Astrocyte of the cerebellum (primary cell): ENCODE measurements at regions not wholly inside any gene's neighbourhood (a gene's known extent, or its start where the extent isn't known, plus 50 kb on each side); places are given as distances from the start of the nearest gene placed in this dataset.

Experiments used
- DNase-seq: peaks from one replicate; pipeline ENCODE4 v3.0.0-alpha.2; 2011; ENCODE audit warnings: low read depth
- H3K4me3 ChIP-seq: 2 replicates; pipeline ENCODE4 v1.5.1; 2011; ENCODE audit warnings: mild to moderate bottlenecking, low read depth, low read length, moderate library complexity
- in situ Hi-C: cut with HindIII; loops from 2 replicates; pipeline ENCODE4 v1.10.0; 2017; ENCODE audit warnings: low sequenced_read_pairs
- TF ChIP-seq, protein P1 (sequence below): IDR thresholded peaks from 2 replicates; pipeline ENCODE4 v1.5.1; 2012; ENCODE audit warnings: low read length, low read depth, moderate library complexity, mild to moderate bottlenecking; ENCODE audit errors: missing control alignments

DNA sequence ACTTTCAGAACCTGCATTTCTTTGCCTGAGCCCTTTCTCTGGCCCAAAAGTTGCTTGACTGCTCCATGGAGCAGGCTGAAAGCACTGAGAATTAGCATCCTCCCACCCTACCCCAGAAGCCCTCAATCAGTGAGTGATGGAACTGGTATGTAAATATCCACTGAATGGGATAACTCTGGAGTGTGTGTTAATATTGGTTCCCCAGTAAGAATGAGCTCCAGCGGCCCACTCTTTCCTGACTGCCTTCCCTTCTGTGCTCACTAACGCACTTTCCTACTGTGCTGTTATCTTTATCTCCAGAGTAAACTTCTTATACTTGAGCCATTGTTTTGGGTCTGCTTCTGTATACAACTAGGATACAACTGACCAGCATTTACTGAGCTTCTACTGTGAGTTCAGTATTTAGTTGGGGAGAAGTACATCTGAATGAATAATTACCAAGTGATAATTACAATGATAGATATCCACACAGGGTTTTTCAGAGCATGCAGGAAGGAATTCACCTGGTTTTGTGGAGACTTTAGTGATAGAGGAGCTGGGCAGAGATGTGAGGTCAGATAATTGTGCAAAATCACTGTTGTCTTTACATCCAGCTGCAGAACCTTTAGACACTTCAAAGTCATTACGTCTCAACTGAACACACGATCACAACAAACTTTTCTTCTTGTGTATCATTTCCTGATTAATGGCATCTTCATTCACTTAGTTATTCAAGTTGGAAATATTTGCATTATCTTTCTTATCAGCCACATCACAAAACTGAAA lies 149.2 kb upstream of the BTG1 start:
- H3K4me3 ChIP-seq, result no peak overlapping the region
- in situ Hi-C loops, result no loop called here
- TF ChIP-seq, protein P1, sequence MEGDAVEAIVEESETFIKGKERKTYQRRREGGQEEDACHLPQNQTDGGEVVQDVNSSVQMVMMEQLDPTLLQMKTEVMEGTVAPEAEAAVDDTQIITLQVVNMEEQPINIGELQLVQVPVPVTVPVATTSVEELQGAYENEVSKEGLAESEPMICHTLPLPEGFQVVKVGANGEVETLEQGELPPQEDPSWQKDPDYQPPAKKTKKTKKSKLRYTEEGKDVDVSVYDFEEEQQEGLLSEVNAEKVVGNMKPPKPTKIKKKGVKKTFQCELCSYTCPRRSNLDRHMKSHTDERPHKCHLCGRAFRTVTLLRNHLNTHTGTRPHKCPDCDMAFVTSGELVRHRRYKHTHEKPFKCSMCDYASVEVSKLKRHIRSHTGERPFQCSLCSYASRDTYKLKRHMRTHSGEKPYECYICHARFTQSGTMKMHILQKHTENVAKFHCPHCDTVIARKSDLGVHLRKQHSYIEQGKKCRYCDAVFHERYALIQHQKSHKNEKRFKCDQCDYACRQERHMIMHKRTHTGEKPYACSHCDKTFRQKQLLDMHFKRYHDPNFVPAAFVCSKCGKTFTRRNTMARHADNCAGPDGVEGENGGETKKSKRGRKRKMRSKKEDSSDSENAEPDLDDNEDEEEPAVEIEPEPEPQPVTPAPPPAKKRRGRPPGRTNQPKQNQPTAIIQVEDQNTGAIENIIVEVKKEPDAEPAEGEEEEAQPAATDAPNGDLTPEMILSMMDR, result no peak
- DNase-seq, result no peak

DNA sequence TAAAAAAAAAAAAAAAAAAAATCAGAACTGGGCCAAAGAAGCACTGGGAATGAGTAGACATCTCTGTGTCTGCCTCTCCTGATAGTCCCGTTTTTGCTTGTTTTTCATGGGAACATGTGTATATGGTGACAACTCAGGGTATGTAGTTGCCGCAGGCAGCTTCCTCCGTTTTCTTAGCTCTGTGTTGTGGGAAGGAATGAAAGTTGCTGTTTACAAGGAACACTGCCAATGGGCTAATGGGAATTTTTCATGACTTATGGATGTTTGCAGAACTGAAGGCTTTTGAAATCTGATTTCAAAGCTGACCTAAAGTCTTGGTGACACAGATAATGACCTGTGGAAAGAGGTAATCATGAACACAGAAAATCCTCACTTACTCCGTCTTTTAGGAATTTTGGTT lies 146.4 kb upstream of the BTG1 start:
- in situ Hi-C loops, result no loop called here
- no peak for DNase-seq
- TF ChIP-seq, protein P1, result no peak
- no peak overlapping the region for H3K4me3 ChIP-seq

GRCh38 chr12:92290886-92291285 lies 145.2 kb upstream of the BTG1 start:
- no peak overlapping the region for H3K4me3 ChIP-seq
- no peak for DNase-seq
- TF ChIP-seq, protein P1, result no peak
- in situ Hi-C loops, result no loop called here

DNA sequence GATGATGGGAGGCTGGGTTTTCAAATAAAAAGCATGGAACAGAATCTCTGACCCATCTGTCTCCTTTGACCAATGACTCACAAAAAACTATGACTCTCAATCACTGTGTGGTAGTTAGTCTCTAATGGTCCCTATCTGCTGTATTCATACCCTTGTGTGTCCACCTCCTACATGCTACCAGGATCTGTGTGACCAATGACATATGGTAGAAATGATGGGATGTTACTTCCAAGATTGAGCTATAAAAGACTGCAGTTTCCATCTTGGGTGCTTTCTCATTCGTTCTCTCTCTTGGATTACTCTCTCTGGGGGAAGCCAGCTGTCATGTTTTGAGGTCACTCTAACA lies 144.7 kb upstream of the BTG1 start:
- H3K4me3 ChIP-seq, result no peak overlapping the region
- TF ChIP-seq, protein P1, result no peak
- in situ Hi-C loops, result no loop called here
- DNase-seq, result no peak

GRCh38 chr12:92289629-92290349 lies 144.1 kb upstream of the BTG1 start:
- TF ChIP-seq, protein P1, result no peak
- in situ Hi-C loops, result no loop called here
- no peak overlapping the region for H3K4me3 ChIP-seq
- no peak for DNase-seq

DNA sequence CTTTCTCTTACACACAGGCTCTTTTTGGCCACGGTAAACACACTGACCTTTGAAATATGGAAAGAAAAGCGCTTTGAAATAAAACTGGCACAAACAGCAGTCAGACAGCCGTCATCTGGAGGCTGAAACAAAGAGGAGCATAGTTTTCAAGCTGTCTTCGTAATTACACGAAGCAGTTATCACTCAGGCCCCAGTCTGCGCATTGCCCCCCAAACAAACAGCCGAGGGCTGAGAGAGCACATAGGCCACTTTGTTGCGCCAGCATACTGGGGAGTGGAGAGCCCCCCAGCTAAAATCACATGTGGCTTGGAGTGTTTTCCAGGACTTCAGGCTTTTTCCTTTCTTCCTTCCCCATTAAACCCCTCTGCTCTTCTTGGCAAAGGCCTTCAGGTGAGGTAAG lies 142.9 kb upstream of the BTG1 start:
- H3K4me3 ChIP-seq, result no peak overlapping the region
- DNase-seq, result no peak
- in situ Hi-C loops, result no loop called here
- TF ChIP-seq, protein P1, result no peak
